Vagina (tissue), 2 donors: ENCODE measurements at regions not wholly inside any gene's neighbourhood (a gene's known extent, or its start where the extent isn't known, plus 50 kb on each side); places are given as distances from the start of the nearest gene placed in this dataset.

Experiments
- DNase-seq, 2 donors: peaks; one replicate each; pipeline ENCODE4 v3.0.0-alpha.2; 2017; ENCODE audit errors: extremely low spot score in 2 of 2
- H3K27ac ChIP-seq: fragments of 200-600 bp; sonication (generic); one replicate; pipeline ENCODE4 v1.5.1; 2019
- H3K27me3 ChIP-seq: fragments of 200-600 bp; sonication (generic); one replicate; pipeline ENCODE4 v1.5.1; 2019
- H3K36me3 ChIP-seq, 2 donors: fragments of 200-600 bp; sonication (generic); one replicate each; pipeline ENCODE4 v1.5.1; 2017 to 2019
- H3K4me1 ChIP-seq: fragments of 200-600 bp; sonication (generic); one replicate; pipeline ENCODE4 v1.5.1; 2019
- H3K4me3 ChIP-seq, 2 donors: fragments of 200-600 bp; sonication (generic); 1 replicate in 1 of 2; 2 replicates in 1 of 2; pipeline ENCODE4 v1.5.1; 2016 to 2019
- H3K9me3 ChIP-seq: fragments of 200-600 bp; sonication (generic); one replicate; pipeline ENCODE4 v1.5.1; 2019
- POLR2A ChIP-seq, 2 donors: fragments of 450-650 bp; IDR thresholded peaks; one replicate each; pipeline ENCODE4 v1.6.1; 2017; ENCODE audit warnings: antibody characterized with exemption in 2 of 2, mild to moderate bottlenecking in 2 of 2, moderate library complexity in 2 of 2
- POLR2AphosphoS5 ChIP-seq, 2 donors: sonication (generic); formaldehyde crosslinking; IDR thresholded peaks; one replicate each; pipeline ENCODE4 v1.9.0; 2017; ENCODE audit warnings: antibody characterized with exemption in 2 of 2, mild to moderate bottlenecking in 2 of 2, low read depth in 1 of 2; ENCODE audit not compliant: insufficient read depth in 1 of 2
- intact Hi-C: fragments of 100-400 bp; cut with DNase I; formaldehyde crosslinking; loops from one replicate; pipeline ENCODE4 v1.15.1; 2023
- TF ChIP-seq, protein P1 (sequence below), 3 experiments: fragments of 450-650 bp in 2 of 3; fragments of 200-600 bp in 1 of 3; sonication (generic) in 1 of 3; IDR thresholded peaks; one replicate each; pipeline ENCODE4 v1.5.1; 2017 to 2019; ENCODE audit warnings: antibody characterized with exemption in 3 of 3, mild to moderate bottlenecking in 2 of 3, moderate library complexity in 2 of 3

DNA sequence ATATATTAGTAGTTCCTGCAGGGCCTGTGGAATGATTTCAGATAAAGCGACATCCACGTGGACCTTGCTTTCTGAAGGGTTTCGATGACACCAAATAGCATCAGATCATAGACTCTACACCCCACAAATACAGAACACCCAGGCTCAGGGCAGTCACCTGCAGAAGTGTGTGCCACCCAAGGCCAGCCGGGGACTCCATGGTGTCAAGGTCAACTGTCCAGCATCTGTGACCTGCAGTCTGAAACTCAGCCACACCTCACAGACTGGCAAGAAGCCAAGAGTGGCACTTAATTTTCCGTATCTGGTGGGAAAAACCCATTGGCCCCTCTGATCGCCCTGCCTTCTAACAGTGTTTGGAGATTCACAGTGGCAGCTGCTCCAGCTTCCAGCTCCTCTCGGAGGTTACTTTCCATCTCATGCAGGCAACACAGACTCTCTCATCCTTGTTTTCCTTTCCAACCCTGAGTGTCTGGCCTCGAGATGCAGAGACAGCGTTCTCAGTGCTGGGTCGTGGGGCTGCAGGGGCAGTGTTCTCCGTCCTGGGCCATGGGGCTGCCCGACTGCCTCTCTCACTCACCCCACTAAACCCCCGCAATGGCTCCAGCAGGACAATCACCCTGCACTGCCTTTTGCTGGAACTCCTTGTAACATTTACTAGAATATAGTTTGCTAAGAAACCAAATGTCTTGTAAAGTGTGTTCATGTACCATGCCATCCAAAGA, 221.9 kb downstream of the IRX2 start:
- Histone ChIP-seq H3K9me3 (no peaks in the 10 kb centered on the region), H3K4me3 (no peak overlapping the region), H3K27me3 (no peaks in the 10 kb centered on the region), H3K4me1 (no peaks in the 10 kb centered on the region), H3K36me3 (no peaks in the 10 kb centered on the region), H3K27ac (no peak overlapping the region)
- intact Hi-C loops, result no loop called here
- DNase-seq, result no peak
- TF ChIP-seq, protein P1, sequence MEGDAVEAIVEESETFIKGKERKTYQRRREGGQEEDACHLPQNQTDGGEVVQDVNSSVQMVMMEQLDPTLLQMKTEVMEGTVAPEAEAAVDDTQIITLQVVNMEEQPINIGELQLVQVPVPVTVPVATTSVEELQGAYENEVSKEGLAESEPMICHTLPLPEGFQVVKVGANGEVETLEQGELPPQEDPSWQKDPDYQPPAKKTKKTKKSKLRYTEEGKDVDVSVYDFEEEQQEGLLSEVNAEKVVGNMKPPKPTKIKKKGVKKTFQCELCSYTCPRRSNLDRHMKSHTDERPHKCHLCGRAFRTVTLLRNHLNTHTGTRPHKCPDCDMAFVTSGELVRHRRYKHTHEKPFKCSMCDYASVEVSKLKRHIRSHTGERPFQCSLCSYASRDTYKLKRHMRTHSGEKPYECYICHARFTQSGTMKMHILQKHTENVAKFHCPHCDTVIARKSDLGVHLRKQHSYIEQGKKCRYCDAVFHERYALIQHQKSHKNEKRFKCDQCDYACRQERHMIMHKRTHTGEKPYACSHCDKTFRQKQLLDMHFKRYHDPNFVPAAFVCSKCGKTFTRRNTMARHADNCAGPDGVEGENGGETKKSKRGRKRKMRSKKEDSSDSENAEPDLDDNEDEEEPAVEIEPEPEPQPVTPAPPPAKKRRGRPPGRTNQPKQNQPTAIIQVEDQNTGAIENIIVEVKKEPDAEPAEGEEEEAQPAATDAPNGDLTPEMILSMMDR (IDR thresholded peaks at IDR 0.05), result no peak
- TF ChIP-seq POLR2A (IDR thresholded peaks at IDR 0.05), result no peak
- no peak for TF ChIP-seq POLR2AphosphoS5 (IDR thresholded peaks at IDR 0.05; ENCODE audit: insufficient read depth in 1 of 2, low read depth in 1 of 2)

DNA sequence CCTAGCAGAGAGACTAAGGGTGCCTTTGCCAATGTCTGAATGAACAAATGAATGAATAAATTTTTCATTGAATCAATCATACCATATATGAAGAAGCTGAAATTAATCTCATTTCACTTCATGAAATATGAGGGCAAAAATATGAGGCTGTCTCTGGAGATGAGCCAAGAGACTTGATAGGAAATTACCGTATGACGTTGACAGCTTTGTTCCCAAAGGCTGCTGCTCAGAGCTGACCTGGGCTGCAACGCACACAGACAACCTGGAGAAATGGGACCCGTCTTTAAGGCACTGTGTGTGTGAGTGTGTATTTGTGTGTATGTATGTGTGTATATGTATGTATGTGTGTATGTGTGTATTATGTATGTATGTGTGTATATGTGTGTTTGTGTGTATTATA, 226.1 kb downstream of the IRX2 start:
- no peak overlapping the region for H3K4me3 ChIP-seq
- TF ChIP-seq POLR2A (IDR thresholded peaks at IDR 0.05) (no peak), POLR2AphosphoS5 (IDR thresholded peaks at IDR 0.05; ENCODE audit: insufficient read depth in 1 of 2, low read depth in 1 of 2) (no peak)
- TF ChIP-seq, protein P1 (IDR thresholded peaks at IDR 0.05), result no peak
- no peak for DNase-seq
- no peak overlapping the region for H3K27ac ChIP-seq
- no peaks in the 10 kb centered on the region for H3K9me3 ChIP-seq
- H3K27me3 ChIP-seq, result no peaks in the 10 kb centered on the region
- H3K36me3 ChIP-seq, result no peaks in the 10 kb centered on the region
- H3K4me1 ChIP-seq, result no peaks in the 10 kb centered on the region
- intact Hi-C loops, result no loop called here

DNA sequence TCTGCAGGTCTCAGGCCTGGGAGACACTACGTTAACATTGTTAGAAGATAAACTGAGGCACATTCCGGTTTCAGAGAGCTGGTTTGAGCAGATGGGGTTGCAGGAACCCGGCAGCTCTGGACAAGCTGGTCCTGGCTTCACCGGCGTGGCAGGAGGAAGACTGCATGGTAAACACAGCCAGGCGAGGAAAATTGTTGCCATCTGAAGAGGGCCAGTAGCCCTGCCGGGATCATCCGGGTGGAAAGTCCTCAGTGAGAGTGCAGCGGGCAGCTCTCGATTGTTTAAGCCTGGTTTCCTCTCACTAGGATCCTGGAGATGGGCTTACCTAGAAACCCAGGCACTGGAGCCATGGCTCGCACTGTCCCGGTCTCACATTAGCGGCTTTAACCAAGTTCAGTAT, 226.9 kb downstream of the IRX2 start:
- no peak for DNase-seq
- Histone ChIP-seq H3K4me3 (no peak overlapping the region), H3K4me1 (no peaks in the 10 kb centered on the region), H3K27me3 (no peaks in the 10 kb centered on the region), H3K27ac (no peak overlapping the region), H3K36me3 (no peaks in the 10 kb centered on the region), H3K9me3 (no peaks in the 10 kb centered on the region)
- TF ChIP-seq, protein P1 (IDR thresholded peaks at IDR 0.05), result no peak
- TF ChIP-seq POLR2AphosphoS5 (IDR thresholded peaks at IDR 0.05; ENCODE audit: insufficient read depth in 1 of 2, low read depth in 1 of 2) (no peak), POLR2A (IDR thresholded peaks at IDR 0.05) (no peak)
- intact Hi-C loops, result no loop called here

DNA sequence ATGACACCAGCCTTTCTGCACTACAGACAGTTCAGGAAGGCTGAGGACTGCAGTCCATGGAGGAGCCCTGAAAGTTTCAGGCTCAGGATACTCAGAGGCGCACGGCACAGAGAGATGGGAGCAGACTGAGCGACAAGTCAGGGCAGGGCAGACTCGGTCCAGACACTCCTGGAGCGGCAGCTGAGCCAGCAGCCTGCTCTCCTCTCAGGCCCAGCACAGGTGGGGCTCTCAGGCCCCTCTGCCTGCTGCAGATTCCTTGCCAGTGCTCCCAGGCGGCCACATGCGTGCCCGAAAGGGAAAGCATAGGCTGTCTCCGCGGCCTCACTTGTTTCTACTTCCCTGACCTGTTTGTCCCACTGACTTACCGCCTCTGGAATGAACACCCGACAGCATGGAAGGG, 228.3 kb downstream of the IRX2 start:
- no peak overlapping the region for H3K27ac ChIP-seq
- no peaks in the 10 kb centered on the region for H3K9me3 ChIP-seq
- TF ChIP-seq, protein P1 (IDR thresholded peaks at IDR 0.05), result no peak
- TF ChIP-seq POLR2A (IDR thresholded peaks at IDR 0.05) (no peak), POLR2AphosphoS5 (IDR thresholded peaks at IDR 0.05; ENCODE audit: insufficient read depth in 1 of 2, low read depth in 1 of 2) (no peak)
- no peaks in the 10 kb centered on the region for H3K27me3 ChIP-seq
- no peak overlapping the region for H3K4me3 ChIP-seq
- no peaks in the 10 kb centered on the region for H3K36me3 ChIP-seq
- H3K4me1 ChIP-seq, result no peaks in the 10 kb centered on the region
- no peak for DNase-seq
- intact Hi-C loops, result no loop called here

DNA sequence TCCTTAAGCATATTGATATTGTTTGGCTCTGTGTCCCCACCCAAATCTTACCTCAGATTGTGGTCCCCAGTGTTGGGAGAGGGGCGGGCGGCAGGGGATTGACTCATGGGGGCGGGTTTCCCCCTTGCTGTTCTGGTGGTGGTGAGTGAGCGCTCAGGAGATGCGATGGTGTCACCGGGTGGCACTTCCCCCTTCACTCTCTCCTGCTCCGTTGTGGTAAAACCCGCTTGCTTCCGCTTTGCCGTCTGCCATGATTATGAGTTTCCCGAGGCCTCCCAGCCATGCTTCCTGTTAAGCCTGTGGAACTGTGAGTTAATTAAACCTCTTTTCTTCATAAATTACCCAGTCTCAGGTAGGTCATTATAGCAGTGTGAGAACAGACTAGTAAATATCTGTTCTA, 229.1 kb downstream of the IRX2 start:
- no peak overlapping the region for H3K27ac ChIP-seq
- intact Hi-C loops, result no loop called here
- TF ChIP-seq POLR2A (IDR thresholded peaks at IDR 0.05) (no peak), POLR2AphosphoS5 (IDR thresholded peaks at IDR 0.05; ENCODE audit: insufficient read depth in 1 of 2, low read depth in 1 of 2) (no peak)
- TF ChIP-seq, protein P1 (IDR thresholded peaks at IDR 0.05), result no peak
- no peaks in the 10 kb centered on the region for H3K4me1 ChIP-seq
- DNase-seq, result peak in 1 of 2 donors; percentile 47
- no peak overlapping the region for H3K4me3 ChIP-seq
- no peaks in the 10 kb centered on the region for H3K9me3 ChIP-seq
- no peaks in the 10 kb centered on the region for H3K36me3 ChIP-seq
- H3K27me3 ChIP-seq, result no peaks in the 10 kb centered on the region
